ENCODE measurements at regions not wholly inside any gene's neighbourhood (a gene's known extent, or its start where the extent isn't known, plus 50 kb on each side); places are given as distances from the start of the nearest gene placed in this dataset.

DNA sequence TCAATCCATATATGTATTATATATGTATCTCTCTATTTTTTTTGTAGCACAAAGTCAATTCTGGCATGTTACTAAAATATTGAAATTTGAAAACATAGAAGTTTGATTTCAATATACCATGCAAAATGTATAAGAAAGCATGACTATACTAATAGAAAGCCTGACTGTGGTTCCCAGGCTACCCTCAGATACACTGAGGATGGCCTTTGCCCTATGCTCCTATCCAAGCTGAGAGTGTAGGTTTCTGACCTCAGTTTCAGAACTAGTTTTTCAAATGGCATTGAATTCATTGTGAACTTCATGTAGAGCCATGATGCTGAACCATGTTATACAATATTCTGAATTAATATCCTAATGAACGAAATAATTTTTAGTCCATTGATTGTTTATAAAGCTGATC lies 220.4 kb upstream of the IZUMO3 start:
- Histone ChIP-seq H3K9ac (no peak overlapping the region), H3K27ac (no peak overlapping the region), H3K4me2 (no peak overlapping the region)

DNA sequence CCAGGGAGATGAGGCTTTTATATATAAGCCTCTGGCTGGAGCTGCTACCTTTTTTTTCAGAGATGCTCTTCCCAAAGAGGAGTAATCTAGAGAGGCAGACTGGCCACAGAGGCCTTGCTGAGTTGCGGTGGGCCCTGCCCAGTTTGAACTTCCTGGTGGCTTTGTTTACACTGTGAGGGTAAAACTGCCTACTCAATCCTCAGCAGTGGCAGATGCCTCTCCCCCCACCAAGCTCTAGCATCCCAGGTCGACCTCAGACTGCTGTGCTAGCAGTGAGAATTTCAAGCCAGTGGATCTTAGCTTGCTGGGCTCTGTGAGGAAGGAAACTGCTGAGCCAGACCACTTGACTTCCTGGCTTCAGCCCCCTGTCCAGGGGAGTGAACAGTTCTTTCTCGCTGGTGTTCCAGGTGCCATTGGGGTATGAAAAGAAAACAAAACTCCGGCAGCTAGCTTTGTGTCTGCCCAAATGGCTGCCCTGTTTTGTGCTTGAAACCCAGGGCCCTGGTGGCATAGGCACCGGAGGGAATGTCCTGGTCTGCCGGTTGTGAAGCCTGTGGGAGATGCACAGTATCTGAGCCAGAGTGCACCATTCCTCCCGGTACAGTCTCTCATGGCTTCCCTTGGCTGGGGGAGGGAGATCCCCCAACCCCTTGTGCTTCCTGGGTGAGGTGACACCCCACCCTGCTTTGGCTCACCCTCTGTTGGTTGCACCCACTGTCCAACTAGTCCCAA lies 219.5 kb upstream of the IZUMO3 start:
- Histone ChIP-seq H3K4me2 (no peak overlapping the region), H3K9ac (no peak overlapping the region), H3K4me3 (no peak overlapping the region), H3K9me3 (0 out of 2 replicates have a peak, but pooled peaks cover 3% of the 10 kb centered on the region), H3K4me1 (no peaks in the 10 kb centered on the region), H3K27ac (no peak overlapping the region), H3K27me3 (no peaks in the 10 kb centered on the region), H4K20me1 (no peaks in the 10 kb centered on the region), H3K36me3 (no peaks in the 10 kb centered on the region)
- no peak for TF ChIP-seq Cebpa-rat (IDR thresholded peaks at IDR 0.05)

More for the DNA sequence above, 220.4 kb upstream of the IZUMO3 start:
- no peaks in the 10 kb centered on the region for H3K27me3 ChIP-seq
- H3K4me1 ChIP-seq: no peaks in the 10 kb centered on the region
- H4K20me1 ChIP-seq: no peaks in the 10 kb centered on the region
- no peak for TF ChIP-seq Cebpa-rat (IDR thresholded peaks at IDR 0.05)
- H3K36me3 ChIP-seq: no peaks in the 10 kb centered on the region
- no peak overlapping the region for H3K4me3 ChIP-seq
- H3K9me3 ChIP-seq: 0 out of 2 replicates have a peak, but pooled peaks cover 3% of the 10 kb centered on the region

DNA sequence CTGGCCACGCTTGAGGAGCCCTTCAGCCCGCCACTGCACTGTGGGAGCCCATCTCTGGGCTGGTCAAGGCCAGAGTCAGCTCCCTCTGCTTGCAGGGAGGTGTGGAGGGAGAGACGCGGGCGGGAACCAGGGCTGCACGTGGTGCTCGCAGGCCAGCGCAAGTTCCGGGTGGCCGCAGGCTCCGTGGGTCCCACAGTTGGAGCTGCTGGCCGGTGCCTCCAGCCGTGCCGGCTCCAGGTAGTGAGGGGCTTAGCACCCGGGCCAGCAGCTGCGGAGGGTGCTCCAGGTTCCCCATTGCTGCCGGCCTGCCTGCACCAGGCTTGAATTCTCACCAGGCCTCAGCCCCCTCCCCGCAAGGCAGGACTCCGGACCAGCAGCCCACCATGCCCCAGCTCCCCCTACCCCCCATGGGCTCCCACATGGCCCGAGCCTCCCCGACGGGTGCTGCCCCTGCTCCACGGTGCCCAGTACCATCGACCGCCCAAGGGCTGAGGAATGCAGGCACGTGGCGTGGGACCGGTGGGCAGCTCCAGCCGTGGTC lies 192.8 kb upstream of the IZUMO3 start:
- Histone ChIP-seq H3K4me3 (no peak overlapping the region), H3K4me1 (no peaks in the 10 kb centered on the region), H3K27ac (no peak overlapping the region), H3K9me3 (peaks cover 13% of the 10 kb centered on the region), H4K20me1 (no peaks in the 10 kb centered on the region), H3K4me2 (no peak overlapping the region), H3K9ac (no peak overlapping the region), H3K36me3 (no peaks in the 10 kb centered on the region), H3K27me3 (no peaks in the 10 kb centered on the region)
- no peak for TF ChIP-seq Cebpa-rat (IDR thresholded peaks at IDR 0.05)

DNA sequence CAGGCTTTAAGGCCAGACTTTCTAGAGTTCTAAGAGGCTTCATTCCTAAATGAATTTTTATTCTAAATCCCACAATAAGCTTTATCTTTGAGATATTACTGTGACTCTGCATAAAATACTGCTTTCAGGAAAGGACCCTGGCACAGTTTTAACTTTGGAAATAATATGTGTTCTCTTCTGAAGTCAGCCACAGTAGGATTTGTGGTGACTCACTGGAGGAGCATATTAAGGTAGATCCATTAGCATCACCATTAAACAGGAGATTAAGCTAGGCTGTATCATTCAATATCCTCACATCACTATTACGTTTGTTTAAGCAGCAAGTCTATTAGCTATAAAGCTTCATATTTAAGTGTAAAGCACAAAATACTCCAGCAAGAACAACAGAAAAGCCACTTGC lies 186.1 kb upstream of the IZUMO3 start:
- Histone ChIP-seq H3K4me1 (no peaks in the 10 kb centered on the region), H4K20me1 (no peaks in the 10 kb centered on the region), H3K9me3 (no peaks in the 10 kb centered on the region), H3K9ac (no peak overlapping the region), H3K4me3 (no peak overlapping the region), H3K27me3 (no peaks in the 10 kb centered on the region), H3K27ac (no peak overlapping the region), H3K36me3 (no peaks in the 10 kb centered on the region), H3K4me2 (no peak overlapping the region)
- no peak for TF ChIP-seq Cebpa-rat (IDR thresholded peaks at IDR 0.05)

DNA sequence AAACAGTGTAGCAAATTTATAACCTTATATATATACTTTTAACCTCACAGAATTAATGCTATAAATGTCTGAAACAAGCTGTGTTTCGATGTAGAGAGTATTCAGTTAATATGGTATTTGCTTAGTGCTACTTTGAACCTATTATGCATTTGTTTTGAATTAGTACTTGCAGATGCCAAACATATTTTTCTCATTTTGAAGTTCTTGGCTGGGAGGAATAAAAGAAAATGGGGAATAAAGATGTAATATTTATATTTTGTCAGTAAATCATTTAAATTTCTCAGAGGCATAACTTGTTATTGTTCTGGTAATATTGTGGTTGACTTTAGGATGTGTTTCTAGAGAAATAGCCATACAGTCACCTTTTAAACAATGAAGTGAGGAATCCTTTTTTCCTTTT lies 175.9 kb upstream of the IZUMO3 start:
- Histone ChIP-seq H3K4me2 (no peak overlapping the region), H3K36me3 (no peaks in the 10 kb centered on the region), H3K9me3 (no peaks in the 10 kb centered on the region), H3K9ac (no peak overlapping the region), H3K4me3 (no peak overlapping the region), H4K20me1 (no peaks in the 10 kb centered on the region), H3K27ac (no peak overlapping the region), H3K4me1 (no peaks in the 10 kb centered on the region), H3K27me3 (no peaks in the 10 kb centered on the region)
- no peak for TF ChIP-seq Cebpa-rat (IDR thresholded peaks at IDR 0.05)

DNA sequence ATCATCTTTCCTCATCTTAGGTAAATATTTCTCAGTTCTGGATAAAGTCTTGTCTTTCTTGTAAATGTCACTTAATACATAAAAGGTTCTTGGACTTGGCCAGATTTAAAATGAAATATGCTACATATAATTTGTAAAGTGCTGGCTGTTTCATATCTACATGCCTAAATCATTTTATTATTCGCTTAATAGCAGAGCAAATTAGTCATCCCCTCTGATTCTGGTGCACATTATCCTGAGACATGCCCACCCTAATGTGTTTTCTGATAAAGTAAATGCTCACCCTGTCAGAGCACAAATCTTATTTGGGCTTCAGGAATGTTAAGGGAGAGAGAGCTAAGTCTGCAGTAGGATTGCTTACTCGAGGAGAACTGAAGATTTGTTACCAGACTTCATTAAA lies 166.5 kb upstream of the IZUMO3 start:
- TF ChIP-seq Cebpa-rat (IDR thresholded peaks at IDR 0.05): no peak
- Histone ChIP-seq H3K36me3 (no peaks in the 10 kb centered on the region), H3K4me2 (no peak overlapping the region), H3K4me1 (no peaks in the 10 kb centered on the region), H3K27ac (no peak overlapping the region), H3K9ac (no peak overlapping the region), H3K4me3 (no peak overlapping the region), H3K27me3 (no peaks in the 10 kb centered on the region), H3K9me3 (no peaks in the 10 kb centered on the region), H4K20me1 (no peaks in the 10 kb centered on the region)

DNA sequence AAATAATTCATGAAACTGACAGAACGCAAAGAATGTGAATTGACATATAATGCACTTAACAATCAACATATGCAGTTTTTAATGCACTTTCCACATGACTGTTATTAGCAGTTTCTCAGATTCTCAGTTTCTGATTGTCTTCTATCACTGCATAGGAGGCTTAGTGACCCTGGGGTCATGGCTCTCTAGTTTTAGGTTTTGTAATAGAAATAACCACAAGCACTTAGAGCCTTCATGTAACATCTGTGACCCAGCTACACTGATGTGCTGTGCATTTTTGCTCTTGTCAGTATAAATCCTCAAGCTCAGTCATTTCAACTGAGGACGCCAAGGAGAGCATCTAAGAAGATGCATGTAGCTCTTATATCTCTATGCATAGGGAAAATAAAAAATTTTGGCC lies 163.1 kb upstream of the IZUMO3 start:
- Histone ChIP-seq H4K20me1 (no peaks in the 10 kb centered on the region), H3K4me1 (no peaks in the 10 kb centered on the region), H3K9me3 (no peaks in the 10 kb centered on the region), H3K36me3 (no peaks in the 10 kb centered on the region), H3K9ac (no peak overlapping the region), H3K4me3 (no peak overlapping the region), H3K27me3 (no peaks in the 10 kb centered on the region), H3K27ac (no peak overlapping the region), H3K4me2 (no peak overlapping the region)
- TF ChIP-seq Cebpa-rat (IDR thresholded peaks at IDR 0.05): no peak

DNA sequence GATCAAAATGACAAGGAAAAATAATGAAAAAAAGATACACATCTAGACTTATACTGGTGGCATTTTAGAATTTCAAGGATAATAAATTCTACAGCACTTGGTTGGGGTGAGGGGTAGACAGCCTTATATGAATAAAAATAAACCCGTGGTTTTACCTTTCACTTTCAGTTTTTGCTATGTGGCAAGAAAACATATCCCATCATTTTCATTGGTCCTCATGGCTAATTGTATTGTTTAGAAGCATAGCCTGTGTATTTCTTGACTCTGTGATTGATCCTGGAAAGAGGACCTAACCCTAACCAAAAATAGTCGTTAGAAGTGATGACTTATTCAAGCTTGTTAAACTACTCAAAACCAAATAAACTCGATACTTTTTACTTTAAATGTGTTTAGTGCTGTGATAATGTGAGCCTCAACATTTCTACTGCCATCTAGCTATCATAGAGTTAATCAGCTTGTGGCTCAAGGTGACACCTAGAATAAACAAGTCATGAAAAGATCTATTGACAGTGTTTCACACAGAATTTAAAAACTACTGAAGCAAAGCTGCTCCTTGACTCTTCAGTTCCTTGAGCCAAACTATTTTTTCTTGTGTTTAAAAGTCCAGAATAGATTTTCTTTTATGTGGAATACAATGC lies 153.3 kb upstream of the IZUMO3 start:
- Histone ChIP-seq H3K9me3 (0 out of 2 replicates have a peak, but pooled peaks cover 3% of the 10 kb centered on the region), H3K4me3 (peak overlapping the region; percentile 53), H3K27ac (peak overlapping the region; percentile 3; the same call in 1 of the 2 replicates), H3K36me3 (no peaks in the 10 kb centered on the region), H3K27me3 (no peaks in the 10 kb centered on the region), H3K4me1 (no peaks in the 10 kb centered on the region), H3K4me2 (peak overlapping the region; percentile 60), H4K20me1 (no peaks in the 10 kb centered on the region), H3K9ac (no peak overlapping the region)
- no peak for TF ChIP-seq Cebpa-rat (IDR thresholded peaks at IDR 0.05)

DNA sequence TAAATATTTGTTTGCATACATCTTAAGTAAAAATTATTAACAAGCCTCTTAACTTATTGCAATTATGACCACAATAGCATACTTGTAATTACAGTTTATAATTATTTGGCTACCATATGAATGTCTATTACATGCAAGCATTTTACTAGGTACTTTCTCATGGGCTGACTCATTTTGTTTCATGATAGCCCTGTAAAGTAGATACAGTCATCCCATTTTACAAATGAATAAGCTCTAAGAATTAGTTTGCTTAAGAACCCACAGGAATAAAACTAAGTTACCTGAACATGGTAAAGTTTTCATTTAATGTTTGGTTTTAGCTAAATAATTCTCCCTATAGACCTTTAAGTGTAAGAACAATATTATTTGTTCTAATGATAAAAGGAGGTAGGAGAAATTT lies 126.6 kb upstream of the IZUMO3 start:
- Histone ChIP-seq H3K9ac (no peak overlapping the region), H3K4me3 (no peak overlapping the region), H3K27ac (no peak overlapping the region), H3K27me3 (no peaks in the 10 kb centered on the region), H3K4me1 (no peaks in the 10 kb centered on the region), H3K9me3 (no peaks in the 10 kb centered on the region), H3K36me3 (no peaks in the 10 kb centered on the region), H3K4me2 (no peak overlapping the region), H4K20me1 (no peaks in the 10 kb centered on the region)
- TF ChIP-seq Cebpa-rat (IDR thresholded peaks at IDR 0.05): no peak

DNA sequence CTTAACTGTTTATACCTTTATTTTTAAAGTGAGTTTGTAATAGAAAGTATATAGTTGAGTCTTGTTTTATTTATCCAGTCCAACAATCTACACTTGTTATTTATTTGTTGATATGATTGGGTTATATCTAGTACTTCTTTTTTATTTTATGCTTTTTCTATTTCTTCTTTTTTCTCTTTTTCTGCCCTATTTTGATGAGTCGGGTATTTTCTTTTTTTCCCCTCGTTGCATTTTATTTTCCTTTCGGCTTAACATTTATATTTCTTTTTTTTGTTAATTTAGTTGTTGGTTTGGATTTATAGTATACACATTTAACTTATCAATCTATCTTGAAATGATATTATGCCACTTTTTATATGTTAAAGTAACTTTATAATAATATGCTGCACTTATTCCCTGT lies 111.7 kb upstream of the IZUMO3 start:
- Histone ChIP-seq H3K36me3 (no peaks in the 10 kb centered on the region), H3K4me1 (no peaks in the 10 kb centered on the region), H3K27ac (no peak overlapping the region), H3K9ac (no peak overlapping the region), H3K4me3 (no peak overlapping the region), H4K20me1 (no peaks in the 10 kb centered on the region), H3K27me3 (no peaks in the 10 kb centered on the region), H3K9me3 (peaks cover 7% of the 10 kb centered on the region), H3K4me2 (no peak overlapping the region)
- TF ChIP-seq Cebpa-rat (IDR thresholded peaks at IDR 0.05): no peak
